Activated naive CD8-positive, alpha-beta T cell treated with anti-CD3 and anti-CD28 coated beads, Interleukin-2, amount 10 ng/mL, durations not matched to agents 7 days and 5 days (primary cell): ENCODE measurements at regions not wholly inside any gene's neighbourhood (a gene's known extent, or its start where the extent isn't known, plus 50 kb on each side); places are given as distances from the start of the nearest gene placed in this dataset.
A peak's percentile ranks its signal among the peaks of the same experiment; 100 is the strongest.
"Not testable (repeated sequence)": the region's sequence is repeated elsewhere in the genome, so short reads cannot be mapped to it uniquely, and the experiment has no call there.

Experiments used
- ATAC-seq: fragments of 150-1000 bp; cut with Tn5 transposase; one replicate; pipeline ENCODE4 v1.10.0; 2021; ENCODE audit warnings: low read depth, moderate library complexity
- POLR2A ChIA-PET: fragments of 350-600 bp; sonication (Branson Sonifier 250); formaldehyde crosslinking; loops from one replicate; lab custom pipeline; 2021; ENCODE audit warnings: antibody characterized with exemption; lab: Charles Lee
- DNase-seq: peaks from one replicate; pipeline ENCODE4 v3.0.0; 2021
- H3K27ac Mint-ChIP-seq: one replicate; pipeline ENCODE4 v1.8.0; 2022; ENCODE audit warnings: mild to moderate bottlenecking, mixed read lengths
- H3K27me3 Mint-ChIP-seq: one replicate; pipeline ENCODE4 v1.8.0; 2022; ENCODE audit warnings: mild to moderate bottlenecking, moderate library complexity, mixed read lengths
- H3K36me3 Mint-ChIP-seq: one replicate; pipeline ENCODE4 v1.8.0; 2021; ENCODE audit warnings: mild to moderate bottlenecking, mixed read lengths
- H3K4me1 Mint-ChIP-seq: one replicate; pipeline ENCODE4 v1.8.0; 2021; ENCODE audit warnings: mixed read lengths
- H3K4me3 Mint-ChIP-seq: one replicate; pipeline ENCODE4 v1.8.0; 2022; ENCODE audit warnings: mild to moderate bottlenecking, moderate library complexity, mixed read lengths
- H3K9me3 Mint-ChIP-seq: one replicate; pipeline ENCODE4 v1.8.0; 2021; ENCODE audit warnings: mixed read lengths

DNA sequence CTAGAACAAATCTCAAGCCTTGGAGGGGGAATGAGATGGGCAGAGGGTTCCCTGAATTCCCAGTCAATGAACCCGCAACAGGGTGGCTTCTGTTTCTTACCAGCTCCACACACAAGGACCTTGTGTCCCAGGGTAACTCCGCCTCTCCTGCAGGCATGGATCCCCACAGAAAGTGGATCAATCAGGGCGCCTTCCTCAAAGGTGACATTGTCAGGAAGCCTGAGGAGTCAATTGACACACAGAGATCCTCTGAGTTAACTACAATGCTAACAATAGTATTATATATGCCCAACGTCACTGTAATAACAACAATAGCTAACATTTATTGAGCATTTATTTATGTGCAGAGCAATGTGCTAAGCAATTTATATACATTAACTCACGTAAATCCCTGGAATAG is 98.8 kb downstream of the TRIM69 start:
- H3K4me1 Mint-ChIP-seq = peaks cover 13% of the 10 kb centered on the region
- DNase-seq, POLR2A ChIA-PET, H3K36me3 Mint-ChIP-seq, H3K27me3 Mint-ChIP-seq, H3K4me3 Mint-ChIP-seq, H3K9me3 Mint-ChIP-seq, ATAC-seq, H3K27ac Mint-ChIP-seq: not testable (repeated sequence)

DNA sequence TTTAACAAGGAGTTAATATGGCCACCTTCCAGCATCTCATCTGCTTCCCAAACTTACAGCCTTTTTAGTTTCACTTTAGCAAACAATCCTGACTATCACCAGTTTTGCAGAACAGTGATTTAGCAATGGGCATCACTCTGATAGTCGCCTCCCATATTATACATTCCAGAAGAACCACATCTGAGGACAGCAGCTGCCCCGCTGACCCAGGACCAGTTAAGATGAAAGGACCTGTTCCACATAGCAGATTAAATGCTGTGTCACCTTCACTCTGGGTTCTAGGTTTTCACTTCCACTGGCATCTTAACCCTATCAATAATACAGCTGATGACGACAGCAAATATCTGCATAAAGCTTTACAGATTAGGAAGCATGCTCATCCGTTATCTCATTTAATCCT is 99.8 kb downstream of the TRIM69 start:
- POLR2A ChIA-PET = no interaction called here
- H3K27ac Mint-ChIP-seq = no peak overlapping the region
- DNase-seq (no peak), ATAC-seq (no peak)
- no peak overlapping the region for H3K4me3 Mint-ChIP-seq
- peaks cover 2% of the 10 kb centered on the region for H3K27me3 Mint-ChIP-seq
- peaks cover 2% of the 10 kb centered on the region for H3K36me3 Mint-ChIP-seq
- peaks cover 7% of the 10 kb centered on the region for H3K4me1 Mint-ChIP-seq
- H3K9me3 Mint-ChIP-seq = peaks cover 4% of the 10 kb centered on the region

DNA sequence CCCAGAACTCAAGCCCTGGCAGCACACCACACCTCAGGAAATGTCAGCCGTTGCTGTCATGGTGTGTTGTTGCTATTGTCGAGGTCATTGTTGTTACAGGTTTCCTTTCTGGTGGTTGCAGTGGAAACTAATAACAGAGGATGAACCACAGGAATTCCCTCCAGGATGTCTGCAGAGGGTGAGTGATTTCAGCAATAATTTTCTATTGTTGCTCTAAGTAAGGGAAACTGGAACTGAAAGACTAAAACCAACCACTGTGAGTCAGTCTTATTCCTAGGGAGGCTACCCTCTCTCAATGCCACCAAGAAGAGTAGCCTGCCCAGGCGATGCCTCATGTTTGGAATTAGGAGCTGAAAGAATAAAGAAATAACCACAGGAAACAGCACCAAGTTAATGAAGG is 102.6 kb downstream of the TRIM69 start:
- H3K36me3 Mint-ChIP-seq, H3K27ac Mint-ChIP-seq, H3K4me1 Mint-ChIP-seq, H3K9me3 Mint-ChIP-seq, ATAC-seq, H3K27me3 Mint-ChIP-seq, POLR2A ChIA-PET, DNase-seq, H3K4me3 Mint-ChIP-seq: not testable (repeated sequence)

DNA sequence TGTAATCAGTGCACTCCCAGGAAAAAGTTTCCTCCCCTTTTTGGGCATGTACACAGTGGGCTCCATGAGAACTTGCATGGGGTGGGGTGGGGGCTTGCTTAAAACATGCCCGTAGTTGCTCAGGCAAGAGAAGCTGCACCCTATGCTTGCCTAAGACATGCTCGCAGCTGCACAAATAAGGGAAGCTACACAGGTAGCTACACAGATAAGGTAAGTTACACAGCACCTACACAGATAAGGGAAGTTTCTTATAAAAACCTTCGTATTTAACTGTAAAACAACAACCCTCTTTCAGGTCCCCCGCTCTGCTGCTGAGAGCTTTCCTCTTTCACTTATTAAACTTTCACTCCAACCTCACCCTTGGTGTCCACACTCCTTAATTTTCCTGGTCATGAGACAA is 105.4 kb downstream of the TRIM69 start:
- H3K4me3 Mint-ChIP-seq, DNase-seq, H3K4me1 Mint-ChIP-seq, H3K36me3 Mint-ChIP-seq, H3K9me3 Mint-ChIP-seq, H3K27ac Mint-ChIP-seq, POLR2A ChIA-PET, ATAC-seq, H3K27me3 Mint-ChIP-seq: not testable (repeated sequence)

DNA sequence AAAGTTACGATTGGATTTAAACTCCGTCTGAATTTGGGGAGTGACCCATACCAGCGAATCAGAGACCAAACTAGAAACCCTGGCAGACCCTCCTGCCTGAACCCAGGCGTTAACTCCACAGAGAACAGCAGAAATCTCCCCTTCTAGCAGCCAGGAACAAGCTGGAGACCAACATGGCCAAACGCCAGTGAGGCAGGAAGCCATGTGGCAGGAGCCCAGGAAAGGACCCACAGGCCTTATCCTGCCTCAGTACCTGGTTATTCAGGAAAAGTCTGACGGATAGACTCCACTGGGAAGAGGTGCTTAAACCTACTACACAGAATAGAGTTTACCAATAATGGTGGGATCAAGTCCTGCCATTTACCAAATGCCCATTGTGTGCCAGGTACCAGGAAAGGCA is 106.6 kb downstream of the TRIM69 start:
- H3K27me3 Mint-ChIP-seq, DNase-seq, H3K27ac Mint-ChIP-seq: not testable (repeated sequence)

DNA sequence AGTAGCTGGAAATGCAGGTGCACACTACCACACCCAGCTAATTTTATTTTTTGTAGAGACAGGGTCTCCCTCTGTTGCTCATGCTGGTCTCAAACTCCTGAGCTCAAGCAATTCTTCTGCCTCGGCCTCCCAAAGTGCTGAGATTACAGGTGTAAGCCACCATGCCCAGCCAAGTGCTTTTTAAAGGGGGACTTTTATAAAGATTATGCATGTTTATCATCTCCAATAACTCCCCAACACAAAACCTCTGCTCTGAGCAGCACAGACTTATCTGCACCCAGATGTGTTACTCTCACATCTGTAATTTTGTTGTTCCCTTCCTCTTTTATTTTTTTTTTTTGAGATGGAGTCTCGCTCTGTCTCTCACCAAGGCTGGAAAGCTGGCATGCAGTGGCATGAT is 108.6 kb downstream of the TRIM69 start:
- DNase-seq, H3K4me3 Mint-ChIP-seq, POLR2A ChIA-PET, H3K27ac Mint-ChIP-seq, H3K4me1 Mint-ChIP-seq, H3K36me3 Mint-ChIP-seq, H3K9me3 Mint-ChIP-seq, H3K27me3 Mint-ChIP-seq, ATAC-seq: not testable (repeated sequence)

More for the DNA sequence above, 106.6 kb downstream of the TRIM69 start:
- H3K9me3 Mint-ChIP-seq, H3K4me1 Mint-ChIP-seq, H3K4me3 Mint-ChIP-seq, POLR2A ChIA-PET, ATAC-seq, H3K36me3 Mint-ChIP-seq: not testable (repeated sequence)

DNA sequence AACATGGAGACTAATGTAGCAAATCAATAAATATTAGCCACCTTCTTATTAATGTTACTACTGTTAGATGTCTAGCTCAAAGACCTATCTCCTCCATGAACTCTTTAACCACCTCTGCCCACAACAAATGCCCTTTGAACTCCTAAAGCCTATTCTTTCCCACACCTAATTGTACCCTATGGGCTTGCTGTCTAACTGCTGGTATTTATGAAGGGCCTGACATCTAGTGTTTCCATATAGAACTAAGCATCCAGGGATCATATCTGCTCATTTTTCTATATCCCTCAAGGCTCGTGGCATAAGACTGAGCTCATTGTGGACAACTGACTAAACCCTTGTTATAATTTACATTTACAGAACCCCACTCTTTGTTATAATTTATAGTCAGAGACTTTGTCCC is 109.8 kb downstream of the TRIM69 start:
- POLR2A ChIA-PET, H3K27me3 Mint-ChIP-seq, ATAC-seq, H3K9me3 Mint-ChIP-seq, H3K36me3 Mint-ChIP-seq, DNase-seq, H3K4me1 Mint-ChIP-seq, H3K4me3 Mint-ChIP-seq, H3K27ac Mint-ChIP-seq: not testable (repeated sequence)

DNA sequence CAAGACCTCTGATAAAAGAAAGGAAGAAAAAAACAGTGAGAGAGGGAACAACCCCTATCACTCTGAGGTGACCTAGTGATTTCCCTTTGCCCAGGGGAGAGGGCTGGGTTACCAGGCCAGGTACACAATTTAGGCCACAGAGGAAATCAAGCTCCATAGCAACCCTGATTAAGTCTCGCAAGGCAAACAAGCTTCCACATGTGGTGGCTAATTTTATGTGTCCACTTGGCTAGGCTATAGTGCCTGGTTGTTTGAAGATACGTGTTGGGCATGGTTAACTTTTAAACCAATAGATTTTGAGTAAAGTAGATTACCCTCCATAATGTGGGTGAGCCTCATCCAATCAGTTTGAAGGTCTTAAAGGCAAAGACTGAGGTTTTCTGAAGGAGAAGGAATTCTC is 108.9 kb upstream of the TERB2 start:
- H3K27ac Mint-ChIP-seq, H3K27me3 Mint-ChIP-seq, H3K36me3 Mint-ChIP-seq, H3K9me3 Mint-ChIP-seq, DNase-seq, H3K4me3 Mint-ChIP-seq, ATAC-seq, POLR2A ChIA-PET, H3K4me1 Mint-ChIP-seq: not testable (repeated sequence)

DNA sequence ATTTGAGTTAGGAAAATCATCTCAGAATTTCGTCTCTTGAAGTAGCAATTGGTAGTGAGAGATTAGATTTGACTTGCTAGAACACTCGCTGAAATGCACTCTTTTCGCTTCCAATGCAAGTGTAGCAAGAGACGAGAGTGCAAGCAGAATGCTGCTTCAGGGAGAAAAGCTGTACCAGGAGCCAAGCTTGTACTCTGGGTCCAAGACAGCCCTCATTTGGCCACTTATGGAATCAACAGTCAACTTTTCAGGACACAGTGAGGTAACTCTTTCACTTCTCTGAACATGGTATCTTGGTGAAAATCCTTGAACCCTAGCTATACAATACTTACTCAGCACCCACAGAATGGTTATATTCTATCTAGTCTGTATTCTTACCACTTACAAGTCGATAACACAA is 107.6 kb upstream of the TERB2 start:
- H3K27me3 Mint-ChIP-seq, H3K27ac Mint-ChIP-seq, ATAC-seq, H3K4me3 Mint-ChIP-seq, POLR2A ChIA-PET, DNase-seq, H3K4me1 Mint-ChIP-seq, H3K36me3 Mint-ChIP-seq, H3K9me3 Mint-ChIP-seq: not testable (repeated sequence)

DNA sequence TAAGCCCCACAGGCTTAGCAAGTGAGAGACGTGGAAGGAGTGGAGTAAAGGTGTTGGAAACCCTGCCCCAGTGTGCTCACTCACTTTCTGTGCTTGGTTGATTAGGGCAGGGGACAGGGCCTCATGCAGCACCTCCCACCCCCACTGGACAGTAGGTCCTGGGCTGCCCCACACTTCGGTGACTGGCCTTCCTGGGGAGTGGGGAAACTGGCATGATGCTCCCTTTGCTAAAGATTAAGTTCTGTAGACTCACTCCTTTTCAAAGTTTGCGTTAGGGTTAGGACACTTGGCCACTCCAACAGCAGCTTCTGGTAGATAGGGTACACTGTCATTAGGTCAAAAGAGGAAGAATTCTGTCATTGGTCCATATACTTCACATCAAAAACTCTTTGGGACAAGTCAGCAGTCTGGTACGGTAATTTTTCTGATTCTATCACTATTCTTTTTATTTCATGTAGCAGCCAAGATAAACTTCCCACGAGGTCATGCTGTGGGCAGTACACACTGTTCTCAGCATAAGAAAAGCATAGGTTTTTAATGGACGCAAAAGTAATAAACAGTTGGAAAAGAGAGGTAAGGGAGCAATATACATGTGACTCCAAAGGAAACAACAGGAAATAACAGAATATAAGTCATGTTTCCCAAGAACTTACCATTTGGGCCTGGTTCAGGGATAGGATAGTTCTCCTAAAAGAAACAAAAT is 106.6 kb upstream of the TERB2 start:
- H3K27me3 Mint-ChIP-seq, H3K36me3 Mint-ChIP-seq, POLR2A ChIA-PET, ATAC-seq, H3K4me3 Mint-ChIP-seq, H3K4me1 Mint-ChIP-seq, DNase-seq, H3K9me3 Mint-ChIP-seq, H3K27ac Mint-ChIP-seq: not testable (repeated sequence)

DNA sequence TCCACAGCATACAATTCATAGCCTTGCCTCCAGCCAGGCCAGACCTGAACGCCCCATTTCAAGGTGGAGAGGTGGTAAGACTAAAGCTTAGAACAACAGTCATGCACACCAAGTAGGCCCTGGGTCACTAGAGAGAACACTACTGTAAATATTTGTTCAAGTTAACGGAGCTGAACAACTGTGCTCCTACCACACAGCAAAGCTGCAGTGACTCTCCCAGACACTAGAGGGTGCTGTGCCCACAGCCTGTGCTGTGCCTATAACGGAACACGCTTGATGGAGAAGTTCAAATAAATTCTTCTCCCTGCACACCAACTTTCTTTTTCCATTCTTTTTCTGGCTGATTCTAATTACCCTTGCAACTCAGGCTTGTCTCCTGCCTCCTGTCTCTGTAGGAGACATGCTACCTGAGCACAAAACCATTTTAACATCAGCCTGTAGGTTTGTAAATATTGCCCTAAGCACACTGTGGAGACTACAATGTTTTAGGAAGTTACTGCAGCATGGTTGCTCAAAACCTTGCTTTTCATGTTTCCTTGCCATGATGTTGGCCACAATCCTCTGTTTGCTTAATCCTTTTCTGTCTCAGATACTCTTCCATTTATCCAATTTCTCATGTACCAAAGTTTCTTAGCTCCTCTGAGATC is 103.1 kb upstream of the TERB2 start:
- H3K27ac Mint-ChIP-seq, H3K36me3 Mint-ChIP-seq, POLR2A ChIA-PET, H3K4me1 Mint-ChIP-seq, H3K9me3 Mint-ChIP-seq, H3K27me3 Mint-ChIP-seq: not testable (repeated sequence)
- ATAC-seq (peak; percentile 80), DNase-seq (peak; percentile 72)
- peak overlapping the region; percentile 21 for H3K4me3 Mint-ChIP-seq

DNA sequence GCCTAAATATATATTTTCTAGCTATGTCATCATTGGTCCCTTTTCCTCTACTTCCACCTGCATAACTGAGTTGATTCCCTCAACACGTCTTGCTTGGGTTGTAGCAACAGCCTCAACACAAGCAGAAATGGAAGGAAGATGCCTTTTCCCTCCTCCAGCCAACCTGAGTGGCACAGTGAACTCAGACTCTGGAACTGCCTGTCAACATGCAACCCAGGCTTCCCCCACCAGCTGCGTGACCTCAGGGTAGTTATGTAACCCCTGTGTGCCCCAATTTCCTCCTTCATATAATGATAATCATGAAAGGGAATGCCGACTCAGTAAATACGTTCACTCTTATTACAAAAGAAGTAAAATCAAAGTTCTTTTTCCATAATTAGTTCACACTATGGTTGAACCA is 101.8 kb upstream of the TERB2 start:
- DNase-seq, H3K36me3 Mint-ChIP-seq, POLR2A ChIA-PET, H3K27me3 Mint-ChIP-seq, H3K4me1 Mint-ChIP-seq, H3K9me3 Mint-ChIP-seq, ATAC-seq, H3K27ac Mint-ChIP-seq, H3K4me3 Mint-ChIP-seq: not testable (repeated sequence)

DNA sequence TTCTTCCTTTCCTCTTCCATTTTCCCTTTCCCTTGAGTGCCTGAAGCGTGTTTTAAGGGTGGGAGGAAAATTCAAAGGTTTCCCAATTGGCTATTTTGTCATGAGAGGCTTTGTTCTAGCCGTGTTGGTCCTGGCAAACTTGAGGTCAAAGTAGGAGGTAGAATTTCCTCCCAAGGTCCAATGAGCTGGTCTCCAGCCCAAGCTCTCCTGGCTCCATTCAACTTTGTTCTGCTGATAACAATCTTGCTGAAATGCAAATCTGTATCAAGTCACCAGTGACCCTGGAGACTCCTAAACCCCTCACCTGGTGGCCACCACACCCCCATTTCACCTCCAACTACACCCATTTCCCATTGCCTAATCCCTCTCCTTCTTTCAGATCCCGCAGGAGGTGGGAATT is 100.2 kb upstream of the TERB2 start:
- DNase-seq, H3K9me3 Mint-ChIP-seq, H3K27ac Mint-ChIP-seq, H3K4me3 Mint-ChIP-seq, H3K4me1 Mint-ChIP-seq, ATAC-seq, POLR2A ChIA-PET, H3K36me3 Mint-ChIP-seq, H3K27me3 Mint-ChIP-seq: not testable (repeated sequence)

DNA sequence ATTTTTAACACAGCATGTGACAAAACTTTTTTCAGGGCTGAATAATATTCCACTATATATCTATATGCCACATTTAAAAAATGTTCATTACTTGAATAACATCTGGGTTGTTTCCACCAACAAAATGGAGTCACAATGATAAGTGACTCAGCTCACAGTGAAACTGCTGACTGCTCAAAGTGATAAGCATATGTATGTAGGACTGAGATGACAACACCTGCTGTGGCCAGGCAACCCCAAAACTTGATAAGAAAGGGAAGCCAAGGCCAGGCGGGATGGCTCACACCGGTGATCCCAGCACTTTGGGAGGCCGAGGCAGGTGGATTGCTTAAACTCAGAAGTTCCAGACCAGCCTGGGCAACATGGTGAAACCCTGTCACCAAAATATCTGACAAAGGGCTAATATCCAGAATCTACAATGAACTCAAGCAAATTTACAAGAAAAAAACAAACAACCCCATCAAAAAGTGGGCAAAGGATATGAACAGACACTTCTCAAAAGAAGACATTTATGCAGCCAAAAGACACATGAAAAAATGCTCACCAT is 99.2 kb upstream of the TERB2 start:
- DNase-seq, ATAC-seq, H3K9me3 Mint-ChIP-seq, H3K27ac Mint-ChIP-seq, H3K4me3 Mint-ChIP-seq, H3K27me3 Mint-ChIP-seq, POLR2A ChIA-PET, H3K4me1 Mint-ChIP-seq, H3K36me3 Mint-ChIP-seq: not testable (repeated sequence)
